ENCODE measurements at regions not wholly inside any gene's neighbourhood (a gene's known extent, or its start where the extent isn't known, plus 50 kb on each side); places are given as distances from the start of the nearest gene placed in this dataset.

DNA sequence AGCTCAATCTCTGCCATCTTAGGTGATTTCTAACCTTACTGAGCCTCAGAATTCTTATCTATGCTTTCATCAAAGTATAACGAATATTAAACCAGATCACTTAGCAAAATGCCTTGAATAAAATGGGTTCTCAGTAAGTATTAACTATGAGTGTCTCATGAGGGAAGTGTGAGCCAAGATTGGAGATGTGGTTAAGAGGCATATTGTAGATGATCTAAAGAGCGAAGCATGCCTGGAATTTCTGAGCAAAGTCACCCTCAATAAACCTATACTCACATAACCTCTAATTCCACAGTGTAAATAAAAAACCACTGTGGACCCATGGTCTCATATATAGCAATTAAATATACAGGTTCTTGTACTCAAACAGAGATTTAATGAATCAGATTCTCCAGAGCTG lies 193.1 kb upstream of the FSCB start (continued):
- TF ChIP-seq, protein P1, sequence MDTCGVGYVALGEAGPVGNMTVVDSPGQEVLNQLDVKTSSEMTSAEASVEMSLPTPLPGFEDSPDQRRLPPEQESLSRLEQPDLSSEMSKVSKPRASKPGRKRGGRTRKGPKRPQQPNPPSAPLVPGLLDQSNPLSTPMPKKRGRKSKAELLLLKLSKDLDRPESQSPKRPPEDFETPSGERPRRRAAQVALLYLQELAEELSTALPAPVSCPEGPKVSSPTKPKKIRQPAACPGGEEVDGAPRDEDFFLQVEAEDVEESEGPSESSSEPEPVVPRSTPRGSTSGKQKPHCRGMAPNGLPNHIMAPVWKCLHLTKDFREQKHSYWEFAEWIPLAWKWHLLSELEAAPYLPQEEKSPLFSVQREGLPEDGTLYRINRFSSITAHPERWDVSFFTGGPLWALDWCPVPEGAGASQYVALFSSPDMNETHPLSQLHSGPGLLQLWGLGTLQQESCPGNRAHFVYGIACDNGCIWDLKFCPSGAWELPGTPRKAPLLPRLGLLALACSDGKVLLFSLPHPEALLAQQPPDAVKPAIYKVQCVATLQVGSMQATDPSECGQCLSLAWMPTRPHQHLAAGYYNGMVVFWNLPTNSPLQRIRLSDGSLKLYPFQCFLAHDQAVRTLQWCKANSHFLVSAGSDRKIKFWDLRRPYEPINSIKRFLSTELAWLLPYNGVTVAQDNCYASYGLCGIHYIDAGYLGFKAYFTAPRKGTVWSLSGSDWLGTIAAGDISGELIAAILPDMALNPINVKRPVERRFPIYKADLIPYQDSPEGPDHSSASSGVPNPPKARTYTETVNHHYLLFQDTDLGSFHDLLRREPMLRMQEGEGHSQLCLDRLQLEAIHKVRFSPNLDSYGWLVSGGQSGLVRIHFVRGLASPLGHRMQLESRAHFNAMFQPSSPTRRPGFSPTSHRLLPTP (IDR thresholded peaks at IDR 0.05; ENCODE audit: borderline replicate concordance, extremely low read depth, insufficient read length): no peak
- no peak for TF ChIP-seq FOXK2 (conservative IDR thresholded peaks at IDR 0.05 in 1 of 2, IDR thresholded peaks at IDR 0.05 in 1 of 2; ENCODE audit: low read depth in 2 of 2)
- TF ChIP-seq PHF21A (IDR thresholded peaks at IDR 0.05; ENCODE audit: borderline replicate concordance, low read depth): no peak
- TF ChIP-seq NONO (IDR thresholded peaks at IDR 0.05; ENCODE audit: low read depth in 2 of 2, low read length in 1 of 2): no peak
- TF ChIP-seq, protein P2, sequence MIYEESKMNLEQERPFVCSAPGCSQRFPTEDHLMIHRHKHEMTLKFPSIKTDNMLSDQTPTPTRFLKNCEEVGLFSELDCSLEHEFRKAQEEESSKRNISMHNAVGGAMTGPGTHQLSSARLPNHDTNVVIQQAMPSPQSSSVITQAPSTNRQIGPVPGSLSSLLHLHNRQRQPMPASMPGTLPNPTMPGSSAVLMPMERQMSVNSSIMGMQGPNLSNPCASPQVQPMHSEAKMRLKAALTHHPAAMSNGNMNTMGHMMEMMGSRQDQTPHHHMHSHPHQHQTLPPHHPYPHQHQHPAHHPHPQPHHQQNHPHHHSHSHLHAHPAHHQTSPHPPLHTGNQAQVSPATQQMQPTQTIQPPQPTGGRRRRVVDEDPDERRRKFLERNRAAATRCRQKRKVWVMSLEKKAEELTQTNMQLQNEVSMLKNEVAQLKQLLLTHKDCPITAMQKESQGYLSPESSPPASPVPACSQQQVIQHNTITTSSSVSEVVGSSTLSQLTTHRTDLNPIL (CRISPR knock-in tag; IDR thresholded peaks at IDR 0.05): no peak
- TF ChIP-seq, protein P3, sequence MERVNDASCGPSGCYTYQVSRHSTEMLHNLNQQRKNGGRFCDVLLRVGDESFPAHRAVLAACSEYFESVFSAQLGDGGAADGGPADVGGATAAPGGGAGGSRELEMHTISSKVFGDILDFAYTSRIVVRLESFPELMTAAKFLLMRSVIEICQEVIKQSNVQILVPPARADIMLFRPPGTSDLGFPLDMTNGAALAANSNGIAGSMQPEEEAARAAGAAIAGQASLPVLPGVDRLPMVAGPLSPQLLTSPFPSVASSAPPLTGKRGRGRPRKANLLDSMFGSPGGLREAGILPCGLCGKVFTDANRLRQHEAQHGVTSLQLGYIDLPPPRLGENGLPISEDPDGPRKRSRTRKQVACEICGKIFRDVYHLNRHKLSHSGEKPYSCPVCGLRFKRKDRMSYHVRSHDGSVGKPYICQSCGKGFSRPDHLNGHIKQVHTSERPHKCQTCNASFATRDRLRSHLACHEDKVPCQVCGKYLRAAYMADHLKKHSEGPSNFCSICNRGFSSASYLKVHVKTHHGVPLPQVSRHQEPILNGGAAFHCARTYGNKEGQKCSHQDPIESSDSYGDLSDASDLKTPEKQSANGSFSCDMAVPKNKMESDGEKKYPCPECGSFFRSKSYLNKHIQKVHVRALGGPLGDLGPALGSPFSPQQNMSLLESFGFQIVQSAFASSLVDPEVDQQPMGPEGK (CRISPR knock-in tag; IDR thresholded peaks at IDR 0.05; ENCODE audit: borderline replicate concordance): no peak
- no peak for TF ChIP-seq MAFK (IDR thresholded peaks at IDR 0.05; ENCODE audit: low read length)
- TF ChIP-seq, protein P4, sequence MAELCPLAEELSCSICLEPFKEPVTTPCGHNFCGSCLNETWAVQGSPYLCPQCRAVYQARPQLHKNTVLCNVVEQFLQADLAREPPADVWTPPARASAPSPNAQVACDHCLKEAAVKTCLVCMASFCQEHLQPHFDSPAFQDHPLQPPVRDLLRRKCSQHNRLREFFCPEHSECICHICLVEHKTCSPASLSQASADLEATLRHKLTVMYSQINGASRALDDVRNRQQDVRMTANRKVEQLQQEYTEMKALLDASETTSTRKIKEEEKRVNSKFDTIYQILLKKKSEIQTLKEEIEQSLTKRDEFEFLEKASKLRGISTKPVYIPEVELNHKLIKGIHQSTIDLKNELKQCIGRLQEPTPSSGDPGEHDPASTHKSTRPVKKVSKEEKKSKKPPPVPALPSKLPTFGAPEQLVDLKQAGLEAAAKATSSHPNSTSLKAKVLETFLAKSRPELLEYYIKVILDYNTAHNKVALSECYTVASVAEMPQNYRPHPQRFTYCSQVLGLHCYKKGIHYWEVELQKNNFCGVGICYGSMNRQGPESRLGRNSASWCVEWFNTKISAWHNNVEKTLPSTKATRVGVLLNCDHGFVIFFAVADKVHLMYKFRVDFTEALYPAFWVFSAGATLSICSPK (IDR thresholded peaks at IDR 0.05; ENCODE audit: borderline replicate concordance): no peak
- TF ChIP-seq ZNF589 (CRISPR knock-in tag; IDR thresholded peaks at IDR 0.05; ENCODE audit: low read depth): no peak

Measured in K562 (cell line).